SH-SY5Y (cell line): ENCODE measurements at regions not wholly inside any gene's neighbourhood (a gene's known extent, or its start where the extent isn't known, plus 50 kb on each side); places are given as distances from the start of the nearest gene placed in this dataset.

Experiments used
- GATA2 ChIP-seq: IDR thresholded peaks from 2 replicates; pipeline ENCODE4 v1.6.1; 2011; ENCODE audit warnings: mild to moderate bottlenecking, low read depth, low read length
- GATA3 ChIP-seq: IDR thresholded peaks from 2 replicates; pipeline ENCODE4 v1.6.1; 2011; ENCODE audit warnings: low read depth, mild to moderate bottlenecking, low read length, moderate library complexity

DNA sequence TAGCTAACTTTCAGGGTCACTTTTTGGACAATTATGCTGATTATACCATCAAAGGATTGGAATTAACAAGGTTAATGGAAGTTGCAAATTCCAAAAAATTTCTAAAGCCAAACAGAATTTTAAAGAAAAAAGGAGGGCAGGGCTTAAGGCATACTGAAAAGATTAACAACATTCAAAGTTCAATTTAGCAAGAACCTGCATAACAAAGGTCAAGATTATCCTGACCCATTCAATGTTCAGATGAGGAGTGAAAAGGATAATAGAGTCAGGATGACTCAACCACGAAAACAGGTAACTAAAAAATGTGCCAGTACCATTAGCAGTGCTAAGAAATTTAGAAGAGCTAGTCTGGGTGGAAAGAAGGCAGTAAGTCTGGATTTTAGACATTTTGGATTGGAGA is 139.8 kb upstream of the HNMT start:
- no peak for TF ChIP-seq GATA2
- TF ChIP-seq GATA3, result no peak
